GM12892 (cell line): ENCODE measurements at regions not wholly inside any gene's neighbourhood (a gene's known extent, or its start where the extent isn't known, plus 50 kb on each side); places are given as distances from the start of the nearest gene placed in this dataset.

Source experiments
- POLR2A ChIP-seq: IDR thresholded peaks from 2 replicates; pipeline ENCODE4 v1.6.1; 2011; ENCODE audit warnings: low read depth, low read length, control low read depth
- POLR2AphosphoS5 ChIP-seq: IDR thresholded peaks from 2 replicates; pipeline ENCODE4 v1.6.1; 2011; ENCODE audit warnings: low read depth, low read length, control low read depth

GRCh38 chr6:811191-811590 is 118.3 kb upstream of the EXOC2 start:
- no peak for TF ChIP-seq POLR2AphosphoS5
- TF ChIP-seq POLR2A, result no peak
